GM18867 (cell line): ENCODE measurements at regions not wholly inside any gene's neighbourhood (a gene's known extent, or its start where the extent isn't known, plus 50 kb on each side); places are given as distances from the start of the nearest gene placed in this dataset.

ENCODE experiments used
- ATAC-seq: cut with Tn5 transposase; IDR thresholded peaks from one replicate; pipeline ENCODE4 v1.9.1; 2021; ENCODE audit warnings: mild to moderate bottlenecking, moderate library complexity; ENCODE audit not compliant: unreplicated experiment

DNA sequence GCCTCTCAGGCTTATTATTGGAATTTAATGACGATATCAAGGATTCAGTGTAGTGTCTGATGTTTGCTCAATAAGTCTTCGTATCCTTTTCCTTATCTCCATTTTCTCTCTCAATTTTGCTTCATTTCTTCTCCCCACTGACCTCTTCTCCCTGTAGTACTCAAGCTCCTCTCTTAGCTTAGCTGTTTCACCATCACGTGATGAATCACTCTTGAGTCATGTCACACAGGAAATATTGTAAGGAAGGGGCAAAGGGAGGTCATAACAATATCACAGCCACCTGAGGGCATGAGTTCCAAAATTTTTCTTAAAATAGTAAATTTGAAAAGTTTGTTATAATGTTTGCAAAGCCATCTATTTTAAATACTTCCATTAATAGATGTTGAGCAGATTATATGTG lies 392.2 kb upstream of the MARCKS start:
- ATAC-seq = peak; percentile 43

DNA sequence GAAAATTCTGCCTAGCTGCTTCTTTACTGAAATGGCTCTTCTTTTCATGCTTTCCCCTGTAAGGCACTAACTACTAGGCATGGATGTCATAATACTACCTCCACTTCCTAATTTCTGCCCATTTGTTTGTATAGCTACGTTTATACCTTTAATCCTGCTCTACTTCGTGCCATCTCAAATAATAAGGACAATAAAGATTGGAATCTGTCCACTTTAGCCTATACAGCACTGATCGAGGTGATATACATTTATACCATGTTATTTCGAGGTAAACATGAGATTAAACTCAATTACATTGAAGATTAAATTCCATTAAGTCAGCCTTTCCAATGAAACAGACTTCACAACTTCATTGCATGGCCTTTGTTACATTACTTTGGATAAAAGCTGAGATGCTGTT lies 390.6 kb upstream of the MARCKS start:
- ATAC-seq = no peak

- ATAC-seq = no peak
Observed at GRCh38 chr6:113475392-113475791, 381.8 kb upstream of the MARCKS start.

GRCh38 chr6:113476937-113477839 lies 380.0 kb upstream of the MARCKS start:
- ATAC-seq = no peak

GRCh38 chr6:113480616-113481015 lies 376.5 kb upstream of the MARCKS start:
- no peak for ATAC-seq

DNA sequence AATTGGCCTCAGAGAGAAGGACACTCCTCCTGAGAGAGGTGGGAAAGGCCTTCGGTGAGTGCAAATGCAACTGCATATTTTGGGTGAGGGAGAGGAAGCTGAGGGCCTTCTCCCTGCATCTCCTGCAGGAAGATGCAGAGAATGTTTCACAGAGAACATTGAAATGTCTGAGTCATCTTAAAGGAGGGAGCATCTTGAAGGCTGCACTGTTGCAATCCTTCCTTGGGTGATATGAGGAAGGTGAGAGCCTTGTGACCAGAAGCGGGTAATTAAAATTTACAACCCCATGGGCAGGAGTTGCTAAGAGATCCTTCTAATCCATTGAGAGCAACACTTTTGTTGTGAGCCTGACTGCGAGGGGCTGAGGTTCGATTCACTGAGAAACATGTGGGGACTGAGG lies 375.7 kb upstream of the MARCKS start:
- no peak for ATAC-seq

DNA sequence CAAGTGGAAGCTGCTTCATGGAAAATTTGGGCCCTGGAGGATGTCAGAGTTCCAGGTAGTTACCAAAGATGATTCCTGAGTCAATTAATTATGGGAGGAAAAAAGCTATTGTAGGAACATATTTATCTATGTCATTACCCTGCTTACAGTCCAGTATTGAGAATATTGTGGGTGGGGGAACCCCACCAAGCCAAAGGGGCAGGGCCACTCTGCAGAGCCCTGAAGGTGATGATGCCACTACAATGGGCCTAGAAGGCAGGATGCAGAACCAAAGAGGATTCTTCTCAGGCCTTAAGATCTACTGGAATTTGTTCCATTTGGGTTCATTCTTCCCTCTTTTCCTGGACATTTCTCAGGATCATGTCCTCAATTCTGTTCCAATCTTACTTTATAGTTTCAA lies 375.2 kb upstream of the MARCKS start:
- ATAC-seq = peak; percentile 50

DNA sequence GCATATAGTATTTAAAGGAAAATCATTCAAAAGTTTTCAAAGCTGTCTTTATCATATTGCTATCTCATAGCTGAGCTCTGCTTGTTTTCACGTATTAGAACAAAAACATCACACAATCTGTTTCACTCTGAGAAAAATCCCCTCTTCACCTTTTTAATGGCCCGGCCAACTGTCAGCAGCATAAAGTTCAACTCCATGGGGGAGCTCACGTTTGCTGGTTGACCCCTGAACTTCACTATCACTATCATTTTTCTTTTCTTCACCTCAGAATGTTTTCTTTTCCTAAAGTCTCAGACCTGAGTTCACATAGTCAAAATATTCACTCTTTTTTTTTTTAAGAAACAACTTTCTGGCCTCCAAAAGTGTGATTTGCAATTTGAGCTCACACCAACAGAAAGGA lies 374.4 kb upstream of the MARCKS start:
- no peak for ATAC-seq

- ATAC-seq = no peak
Observed at GRCh38 chr6:113486199-113486598, 370.9 kb upstream of the MARCKS start.

- no peak for ATAC-seq
Observed at GRCh38 chr6:113487489-113488058, 369.6 kb upstream of the MARCKS start.

DNA sequence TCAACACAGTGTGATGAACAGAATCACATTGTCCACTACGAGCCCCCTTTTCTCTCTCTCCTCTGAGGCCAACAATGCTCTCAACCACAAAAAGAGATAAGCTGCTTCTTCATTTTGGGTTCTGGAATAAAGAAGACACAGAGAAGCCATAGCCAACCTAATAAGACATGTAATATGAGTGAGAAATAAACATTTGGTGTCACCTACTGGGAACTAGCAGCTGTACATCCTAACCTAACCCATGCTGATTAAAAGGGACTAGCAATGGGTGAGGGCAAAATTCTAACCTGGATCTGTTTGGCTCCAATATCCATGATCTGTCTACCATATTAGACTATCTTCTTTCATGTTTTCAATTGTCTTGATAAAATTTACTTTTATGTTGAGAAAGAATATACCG lies 369.1 kb upstream of the MARCKS start:
- no peak for ATAC-seq

DNA sequence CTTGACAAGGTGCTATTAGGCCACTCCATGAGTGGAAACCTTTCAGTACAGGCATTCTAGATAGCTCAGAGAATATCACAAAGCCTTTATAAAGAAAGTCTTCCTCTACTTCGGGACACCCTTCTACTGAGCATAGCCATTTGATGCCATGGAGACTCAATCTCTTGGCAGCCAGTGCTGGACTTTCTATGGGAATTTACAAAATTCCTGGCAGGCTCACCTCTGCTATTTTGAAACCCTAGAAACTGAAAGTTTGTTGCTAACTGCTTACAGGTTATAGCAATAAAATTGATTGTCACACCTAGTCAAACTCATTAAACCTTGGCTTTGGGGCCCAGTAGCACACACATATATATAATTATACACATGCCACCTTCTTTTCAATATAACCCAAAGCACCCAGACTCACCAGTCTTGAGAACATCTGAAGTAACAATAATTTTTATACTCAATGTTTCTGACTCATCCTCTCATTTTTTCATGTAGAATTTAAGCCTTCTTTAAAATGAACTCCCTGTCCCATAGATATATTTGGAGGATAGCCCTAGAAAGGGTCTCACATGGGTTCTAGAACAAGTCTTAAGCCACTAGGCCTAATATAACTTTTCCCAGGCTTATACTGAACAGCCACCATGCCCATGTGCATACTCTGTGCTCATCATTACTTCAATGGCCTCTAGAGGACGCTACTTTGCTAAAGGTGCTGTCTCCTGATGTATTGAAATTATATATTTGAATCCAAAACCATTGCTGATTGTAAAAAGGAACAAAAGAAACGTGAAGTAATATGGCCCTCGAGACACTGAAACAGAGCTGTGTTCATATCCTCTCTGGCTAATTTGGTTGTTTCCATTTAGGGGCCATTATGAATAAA lies 368.1 kb upstream of the MARCKS start:
- no peak for ATAC-seq

GRCh38 chr6:113489952-113490746 lies 367.0 kb upstream of the MARCKS start:
- ATAC-seq = no peak

DNA sequence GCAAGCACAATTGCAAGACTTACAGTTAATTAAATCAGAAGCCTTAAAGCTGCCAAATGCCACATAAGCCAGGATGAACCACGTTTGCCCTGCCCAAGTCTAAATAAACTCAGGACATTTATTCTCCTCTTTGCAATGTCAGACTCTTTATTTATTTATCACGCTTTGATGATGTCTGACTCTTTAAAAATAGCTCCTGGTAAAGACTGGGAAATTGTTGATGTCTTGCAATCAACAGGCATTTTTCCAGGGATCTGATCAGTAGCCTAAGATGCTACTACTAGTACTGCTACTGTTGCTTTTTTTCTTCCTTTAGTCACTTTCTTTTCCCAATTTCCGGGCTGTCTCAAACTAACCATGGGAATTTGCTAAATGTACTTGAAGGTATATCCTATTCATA lies 365.8 kb upstream of the MARCKS start:
- ATAC-seq = no peak

GRCh38 chr6:113493991-113494390 lies 363.2 kb upstream of the MARCKS start:
- no peak for ATAC-seq

DNA sequence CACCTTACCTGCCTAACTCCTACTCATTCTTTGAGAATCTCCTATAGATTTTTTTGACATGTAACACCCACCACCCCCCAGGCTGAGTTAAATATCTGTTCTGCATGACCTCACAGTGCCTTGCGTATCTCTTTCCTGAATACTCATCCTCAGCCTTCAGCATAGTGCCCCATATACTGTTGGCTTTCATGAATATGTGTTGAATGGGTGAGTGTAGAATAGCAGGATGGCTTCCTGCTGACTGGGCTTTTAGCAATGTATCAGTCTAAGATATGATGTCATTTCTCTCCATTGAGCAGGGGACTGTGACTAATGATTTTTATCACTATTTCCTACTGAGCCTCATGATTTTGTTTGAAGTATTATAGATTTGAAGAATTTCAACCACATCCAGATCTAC lies 361.6 kb upstream of the MARCKS start:
- no peak for ATAC-seq

DNA sequence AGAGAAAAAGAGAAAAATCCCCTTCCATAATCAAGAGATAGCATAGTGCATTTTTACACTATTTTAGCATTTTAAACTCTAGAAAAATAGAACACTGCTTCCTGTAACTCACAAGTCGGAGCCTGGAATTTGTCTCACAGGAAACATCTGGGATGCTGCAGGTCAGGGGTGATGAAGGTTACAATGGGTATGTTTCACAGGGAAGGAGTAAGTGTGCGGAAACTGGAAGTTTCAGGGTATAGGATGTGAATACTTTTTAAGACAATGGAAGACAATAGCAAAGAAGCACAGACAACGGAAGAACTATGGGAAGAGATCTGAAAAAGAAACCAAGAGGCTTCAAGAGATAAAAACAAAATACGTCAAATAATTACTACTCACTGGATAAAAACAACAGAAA lies 361.0 kb upstream of the MARCKS start:
- ATAC-seq = no peak

DNA sequence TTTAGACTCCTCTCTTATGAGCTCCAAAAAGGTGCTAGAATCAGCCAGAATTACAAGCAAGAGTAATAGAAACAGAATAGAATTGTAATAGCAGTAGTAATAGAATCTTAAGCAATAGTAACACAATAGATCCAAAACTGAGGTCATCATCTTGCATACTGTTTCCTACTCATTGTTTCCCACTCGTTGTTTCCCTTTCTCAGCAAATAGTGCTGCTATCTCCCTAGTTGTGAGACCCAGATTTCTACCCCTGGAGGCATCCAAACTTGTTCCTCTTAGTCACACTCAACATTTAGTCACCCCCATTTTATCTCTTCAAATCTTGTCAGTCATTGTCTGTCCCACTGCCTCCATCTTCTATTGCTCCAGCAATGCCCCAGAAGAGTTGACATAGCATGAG lies 356.9 kb upstream of the MARCKS start:
- no peak for ATAC-seq

DNA sequence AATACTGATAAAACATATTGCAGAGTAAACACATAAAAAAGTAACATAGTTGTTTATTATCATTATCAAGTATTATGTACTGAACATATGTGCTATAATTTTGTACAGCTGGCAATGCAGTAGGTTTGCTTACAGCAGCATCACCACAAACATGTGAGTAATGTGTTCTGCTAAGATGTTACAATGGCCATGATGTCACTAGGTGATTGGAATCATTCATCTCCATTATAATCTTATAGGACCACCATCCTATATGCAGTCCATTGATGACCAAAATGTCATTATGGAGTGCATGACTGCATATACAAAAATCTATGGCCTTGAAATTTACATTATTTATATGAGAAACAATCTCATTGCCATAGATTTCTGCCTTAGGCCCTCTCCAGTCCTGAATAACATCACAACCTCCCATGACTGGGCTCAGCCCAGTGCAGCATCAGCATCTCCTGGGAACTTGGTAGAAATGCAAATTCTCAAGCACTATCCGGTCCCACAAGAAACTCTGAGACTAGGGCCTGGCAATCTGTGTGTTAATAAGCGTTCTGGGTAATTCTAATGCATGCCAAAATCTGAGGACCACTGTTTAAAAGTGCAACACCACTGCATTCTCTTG lies 352.0 kb upstream of the MARCKS start:
- ATAC-seq = no peak

- no peak for ATAC-seq
Observed at GRCh38 chr6:113508249-113508648, 348.9 kb upstream of the MARCKS start.
